MM.1S (cell line): ENCODE measurements at regions not wholly inside any gene's neighbourhood (a gene's known extent, or its start where the extent isn't known, plus 50 kb on each side); places are given as distances from the start of the nearest gene placed in this dataset.

Experiments
- DNase-seq: peaks from one replicate; pipeline ENCODE4 v3.0.0-alpha.2; 2015
- H2AFZ ChIP-seq: fragments of 300-600 bp; sonication (generic); 2 replicates; pipeline ENCODE4 v1.6.0; 2016; ENCODE audit warnings: antibody characterized with exemption, low read length
- H3F3A ChIP-seq: fragments of 300-600 bp; sonication (generic); 2 replicates; pipeline ENCODE4 v1.6.1; 2016; ENCODE audit warnings: mild to moderate bottlenecking, antibody characterized with exemption, low read length, moderate library complexity, mixed read lengths; ENCODE audit not compliant: insufficient read depth
- H3K27ac ChIP-seq: fragments of 300-600 bp; sonication (generic); 2 replicates; pipeline ENCODE4 v1.5.1; 2016; ENCODE audit warnings: mild to moderate bottlenecking, low read length
- H3K27me3 ChIP-seq: fragments of 300-600 bp; sonication (generic); replicated peaks from 2 replicates; pipeline ENCODE4 v1.6.0; 2016; ENCODE audit warnings: low read length; ENCODE audit not compliant: insufficient read depth
- H3K36me3 ChIP-seq: fragments of 300-600 bp; sonication (generic); replicated peaks from 2 replicates; pipeline ENCODE4 v1.6.1; 2016; ENCODE audit warnings: mild to moderate bottlenecking, low read length, mixed read lengths; ENCODE audit not compliant: insufficient read depth
- H3K4me1 ChIP-seq: fragments of 300-600 bp; sonication (generic); 2 replicates; pipeline ENCODE4 v1.6.1; 2016; ENCODE audit warnings: low read length, mixed read lengths
- H3K4me2 ChIP-seq: fragments of 300-600 bp; sonication (generic); 2 replicates; pipeline ENCODE4 v1.6.0; 2016; ENCODE audit warnings: low read depth, low read length
- H3K4me3 ChIP-seq: fragments of 300-600 bp; sonication (generic); 2 replicates; pipeline ENCODE4 v1.5.1; 2016; ENCODE audit warnings: low read length, mixed read lengths
- H3K79me2 ChIP-seq: fragments of 300-600 bp; sonication (generic); 2 replicates; pipeline ENCODE4 v1.6.1; 2016; ENCODE audit warnings: mixed run types, low read length, mixed read lengths
- H3K9ac ChIP-seq: fragments of 300-600 bp; sonication (generic); 2 replicates; pipeline ENCODE4 v1.6.1; 2016; ENCODE audit warnings: low read length, mixed read lengths
- H3K9me2 ChIP-seq: fragments of 300-600 bp; sonication (generic); replicated peaks from 2 replicates; pipeline ENCODE4 v1.6.1; 2016; ENCODE audit warnings: mild to moderate bottlenecking, low read length, mixed read lengths; ENCODE audit not compliant: insufficient read depth
- H3K9me3 ChIP-seq: fragments of 300-600 bp; sonication (generic); replicated peaks from 2 replicates; pipeline ENCODE4 v1.6.1; 2016; ENCODE audit warnings: mild to moderate bottlenecking, low read length, mixed read lengths; ENCODE audit not compliant: insufficient read depth
- H4K20me1 ChIP-seq: fragments of 300-600 bp; sonication (generic); 2 replicates; pipeline ENCODE4 v1.6.1; 2016; ENCODE audit warnings: mild to moderate bottlenecking, low read length, moderate library complexity, mixed read lengths; ENCODE audit not compliant: insufficient read depth
- CTCF ChIP-seq: fragments of 300-600 bp; sonication (generic); IDR thresholded peaks from 2 replicates; pipeline ENCODE4 v1.5.1; 2016; ENCODE audit warnings: antibody characterized with exemption, low read length, mixed read lengths
- EZH2 ChIP-seq: fragments of 300-600 bp; sonication (generic); optimal IDR thresholded peaks from 2 replicates; pipeline ENCODE3; 2017; ENCODE audit warnings: low read depth, mild to moderate bottlenecking, antibody characterized with exemption, low read length, mixed read lengths
- EZH2phosphoT487 ChIP-seq: fragments of 300-600 bp; sonication (generic); IDR thresholded peaks from 2 replicates; pipeline ENCODE4 v1.6.1; 2018; ENCODE audit warnings: antibody characterized with exemption, low read length

GRCh38 chr2:234580686-234581085 is 83.8 kb upstream of the ARL4C start:
- Histone ChIP-seq H3K4me1 (no peaks in the 10 kb centered on the region), H3K9me3 (no peaks in the 10 kb centered on the region), H3K9me2 (no peaks in the 10 kb centered on the region), H3K79me2 (no peaks in the 10 kb centered on the region), H3K36me3 (no peaks in the 10 kb centered on the region), H3F3A (no peaks in the 10 kb centered on the region), H4K20me1 (no peaks in the 10 kb centered on the region), H3K27me3 (no peaks in the 10 kb centered on the region), H2AFZ (no peak overlapping the region), H3K9ac (no peak overlapping the region), H3K27ac (no peak overlapping the region), H3K4me3 (no peak overlapping the region), H3K4me2 (no peak overlapping the region)
- TF ChIP-seq EZH2phosphoT487 (no peak), EZH2 (no peak), CTCF (no peak)
- DNase-seq, result no peak

- H3K4me3 ChIP-seq, result no peak overlapping the region
- H3K9me2 ChIP-seq, result no peaks in the 10 kb centered on the region
- no peaks in the 10 kb centered on the region for H3K4me1 ChIP-seq
- no peaks in the 10 kb centered on the region for H3F3A ChIP-seq
- no peaks in the 10 kb centered on the region for H3K27me3 ChIP-seq
- H3K9me3 ChIP-seq, result no peaks in the 10 kb centered on the region
- H3K4me2 ChIP-seq, result no peak overlapping the region
- no peak for DNase-seq
- H3K79me2 ChIP-seq, result no peaks in the 10 kb centered on the region
- no peaks in the 10 kb centered on the region for H4K20me1 ChIP-seq
- H2AFZ ChIP-seq, result no peak overlapping the region
- no peak overlapping the region for H3K27ac ChIP-seq
- no peak overlapping the region for H3K9ac ChIP-seq
- TF ChIP-seq EZH2, result no peak
- TF ChIP-seq EZH2phosphoT487, result no peak
- TF ChIP-seq CTCF, result no peak
- no peaks in the 10 kb centered on the region for H3K36me3 ChIP-seq
These were observed 82.5 kb upstream of the ARL4C start for GRCh38 chr2:234579231-234579962.

- Histone ChIP-seq H3K36me3 (no peaks in the 10 kb centered on the region), H3K9me3 (no peaks in the 10 kb centered on the region), H3K4me2 (no peak overlapping the region), H3K4me1 (no peaks in the 10 kb centered on the region), H3F3A (no peaks in the 10 kb centered on the region), H3K79me2 (no peaks in the 10 kb centered on the region), H3K4me3 (no peak overlapping the region), H2AFZ (no peak overlapping the region), H3K27me3 (no peaks in the 10 kb centered on the region), H4K20me1 (no peaks in the 10 kb centered on the region), H3K9ac (no peak overlapping the region), H3K9me2 (no peaks in the 10 kb centered on the region), H3K27ac (no peak overlapping the region)
- TF ChIP-seq EZH2, result no peak
- TF ChIP-seq CTCF, result no peak
- no peak for TF ChIP-seq EZH2phosphoT487
- no peak for DNase-seq
These were observed 81.5 kb upstream of the ARL4C start for GRCh38 chr2:234578389-234578788.
